Activated naive CD4-positive, alpha-beta T cell (primary cell): ENCODE measurements at regions not wholly inside any gene's neighbourhood (a gene's known extent, or its start where the extent isn't known, plus 50 kb on each side); places are given as distances from the start of the nearest gene placed in this dataset.
"Not testable (repeated sequence)": the region's sequence is repeated elsewhere in the genome, so short reads cannot be mapped to it uniquely, and the experiment has no call there.

Experiments
- DNase-seq, 4 experiments: peaks; one replicate each; lab custom pipeline; 2025; lab: John Stamatoyannopoulos, UW

GRCh38 chr3:94336046-94336753 lies 273.3 kb downstream of the NSUN3 start:
- no peak for DNase-seq

- no peak for DNase-seq
Measured at GRCh38 chr3:94345101-94345500, 282.2 kb downstream of the NSUN3 start.

- no peak for DNase-seq
Measured at GRCh38 chr3:94349310-94349878, 286.5 kb downstream of the NSUN3 start.

- DNase-seq: no peak
Measured at GRCh38 chr3:94356581-94356980, 293.7 kb downstream of the NSUN3 start.

- DNase-seq: no peak
Measured at GRCh38 chr3:94359996-94360395, 297.1 kb downstream of the NSUN3 start.

- DNase-seq: no peak
Measured at GRCh38 chr3:94360987-94361386, 298.1 kb downstream of the NSUN3 start.

GRCh38 chr3:94362393-94362792 lies 299.5 kb downstream of the NSUN3 start:
- DNase-seq: no peak

GRCh38 chr3:94365006-94365405 lies 302.1 kb downstream of the NSUN3 start:
- DNase-seq: no peak

GRCh38 chr3:94372026-94372425 lies 309.2 kb downstream of the NSUN3 start:
- no peak for DNase-seq

- DNase-seq: no peak
Measured at GRCh38 chr3:94373456-94373855, 310.6 kb downstream of the NSUN3 start.

GRCh38 chr3:94374439-94375161 lies 311.7 kb downstream of the NSUN3 start:
- DNase-seq: no peak

- DNase-seq: not testable (repeated sequence)
Measured at GRCh38 chr3:94377123-94377696, 314.3 kb downstream of the NSUN3 start.

- DNase-seq: not testable (repeated sequence)
Measured at GRCh38 chr3:94377863-94378262, 315.0 kb downstream of the NSUN3 start.

- no peak for DNase-seq
Measured at GRCh38 chr3:94378322-94378721, 315.5 kb downstream of the NSUN3 start.

GRCh38 chr3:94379264-94379663 lies 316.4 kb downstream of the NSUN3 start:
- no peak for DNase-seq

- no peak for DNase-seq
Measured at GRCh38 chr3:94394885-94395284, 332.0 kb downstream of the NSUN3 start.

- no peak for DNase-seq
Measured at GRCh38 chr3:94395851-94396250, 333.0 kb downstream of the NSUN3 start.

GRCh38 chr3:94398036-94398435 lies 335.2 kb downstream of the NSUN3 start:
- DNase-seq: no peak

- no peak for DNase-seq
Measured at GRCh38 chr3:94401466-94401865, 338.6 kb downstream of the NSUN3 start.

- no peak for DNase-seq
Measured at GRCh38 chr3:94402126-94402525, 339.3 kb downstream of the NSUN3 start.

- DNase-seq: no peak
Measured at GRCh38 chr3:94405258-94406035, 342.6 kb downstream of the NSUN3 start.

- no peak for DNase-seq
Measured at GRCh38 chr3:94406595-94406994, 343.7 kb downstream of the NSUN3 start.
